NB4 (cell line): ENCODE measurements at regions not wholly inside any gene's neighbourhood (a gene's known extent, or its start where the extent isn't known, plus 50 kb on each side); places are given as distances from the start of the nearest gene placed in this dataset.
A peak's percentile ranks its signal among the peaks of the same experiment; 100 is the strongest.

Source experiments
- DNase-seq: peaks from one replicate; pipeline ENCODE4 v3.0.0; 2010; ENCODE audit warnings: low read depth
- H3K4me3 ChIP-seq: one replicate; pipeline ENCODE4 v1.5.1; 2011; ENCODE audit warnings: mild to moderate bottlenecking, low read depth, low read length, moderate library complexity
- MYC ChIP-seq: IDR thresholded peaks from 2 replicates; pipeline ENCODE4 v1.6.1; 2011; ENCODE audit warnings: low read depth, low read length
- POLR2A ChIP-seq: IDR thresholded peaks from 2 replicates; pipeline ENCODE4 v1.6.1; 2011; ENCODE audit warnings: mild to moderate bottlenecking; ENCODE audit not compliant: insufficient read length; ENCODE audit errors: extremely low read depth
- TF ChIP-seq, protein P1 (sequence below): IDR thresholded peaks from one replicate; pipeline ENCODE4 v1.5.1; 2012; ENCODE audit warnings: low read depth, low read length
- TF ChIP-seq, protein P2 (sequence below): IDR thresholded peaks from 2 replicates; pipeline ENCODE4 v1.6.1; 2011; ENCODE audit warnings: low read depth, low read length

DNA sequence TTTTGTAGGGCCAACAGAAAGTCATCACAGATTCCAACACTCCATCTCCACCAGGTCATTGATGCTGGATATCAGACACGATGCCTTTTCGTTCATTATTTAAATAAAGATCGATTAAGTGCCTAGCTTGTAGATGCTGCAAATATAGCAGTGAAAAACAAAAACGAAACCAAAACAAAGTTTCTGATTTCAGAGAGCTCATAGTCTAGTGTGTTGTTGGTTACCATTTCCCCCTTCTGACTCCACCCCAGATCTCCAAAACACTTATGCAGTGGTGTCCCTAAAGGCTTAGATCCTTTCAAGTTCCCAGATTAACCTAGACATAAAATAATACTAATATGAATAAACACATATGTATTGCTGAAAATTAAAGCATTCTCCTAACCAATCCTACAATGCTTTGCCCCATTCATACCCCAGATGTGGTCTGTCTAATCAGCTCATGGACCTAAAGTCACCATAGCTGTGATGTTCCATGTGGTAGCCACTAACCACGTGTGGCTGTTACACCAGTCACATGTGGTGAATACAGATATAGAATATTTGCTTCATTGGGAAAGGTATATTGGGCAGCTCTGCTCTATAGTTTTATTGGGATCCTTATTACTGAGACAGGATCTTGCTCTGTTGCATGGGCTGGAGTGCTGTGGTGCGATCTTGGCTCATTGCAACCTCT, 787.2 kb downstream of the TDRD15 start:
- no peak overlapping the region for H3K4me3 ChIP-seq
- TF ChIP-seq, protein P1, sequence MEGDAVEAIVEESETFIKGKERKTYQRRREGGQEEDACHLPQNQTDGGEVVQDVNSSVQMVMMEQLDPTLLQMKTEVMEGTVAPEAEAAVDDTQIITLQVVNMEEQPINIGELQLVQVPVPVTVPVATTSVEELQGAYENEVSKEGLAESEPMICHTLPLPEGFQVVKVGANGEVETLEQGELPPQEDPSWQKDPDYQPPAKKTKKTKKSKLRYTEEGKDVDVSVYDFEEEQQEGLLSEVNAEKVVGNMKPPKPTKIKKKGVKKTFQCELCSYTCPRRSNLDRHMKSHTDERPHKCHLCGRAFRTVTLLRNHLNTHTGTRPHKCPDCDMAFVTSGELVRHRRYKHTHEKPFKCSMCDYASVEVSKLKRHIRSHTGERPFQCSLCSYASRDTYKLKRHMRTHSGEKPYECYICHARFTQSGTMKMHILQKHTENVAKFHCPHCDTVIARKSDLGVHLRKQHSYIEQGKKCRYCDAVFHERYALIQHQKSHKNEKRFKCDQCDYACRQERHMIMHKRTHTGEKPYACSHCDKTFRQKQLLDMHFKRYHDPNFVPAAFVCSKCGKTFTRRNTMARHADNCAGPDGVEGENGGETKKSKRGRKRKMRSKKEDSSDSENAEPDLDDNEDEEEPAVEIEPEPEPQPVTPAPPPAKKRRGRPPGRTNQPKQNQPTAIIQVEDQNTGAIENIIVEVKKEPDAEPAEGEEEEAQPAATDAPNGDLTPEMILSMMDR: no peak
- TF ChIP-seq, protein P2, sequence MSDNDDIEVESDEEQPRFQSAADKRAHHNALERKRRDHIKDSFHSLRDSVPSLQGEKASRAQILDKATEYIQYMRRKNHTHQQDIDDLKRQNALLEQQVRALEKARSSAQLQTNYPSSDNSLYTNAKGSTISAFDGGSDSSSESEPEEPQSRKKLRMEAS: no peak
- TF ChIP-seq POLR2A (no peak), MYC (no peak)
- no peak for DNase-seq

DNA sequence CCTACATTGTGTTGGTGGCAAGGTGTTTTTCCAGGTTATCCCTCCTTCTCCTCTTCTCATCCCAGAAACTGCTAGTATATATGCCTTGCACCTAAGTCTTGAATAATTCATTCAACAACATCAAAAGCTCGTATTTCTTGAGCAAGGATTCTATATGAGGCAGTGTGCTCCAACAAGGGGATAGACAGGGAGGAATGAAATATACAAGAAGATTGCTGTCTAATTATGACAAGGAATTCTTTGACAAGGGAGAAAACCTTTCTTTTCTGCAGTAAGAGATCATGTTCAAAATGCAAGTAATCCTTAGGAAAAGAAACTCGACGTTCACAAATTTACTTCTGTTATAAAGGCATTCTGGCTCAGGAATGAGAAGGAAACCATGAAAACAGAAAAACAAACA, 788.6 kb downstream of the TDRD15 start:
- no peak overlapping the region for H3K4me3 ChIP-seq
- no peak for DNase-seq
- TF ChIP-seq POLR2A: no peak
- TF ChIP-seq, protein P1: no peak
- TF ChIP-seq, protein P2: no peak
- TF ChIP-seq MYC: no peak

DNA sequence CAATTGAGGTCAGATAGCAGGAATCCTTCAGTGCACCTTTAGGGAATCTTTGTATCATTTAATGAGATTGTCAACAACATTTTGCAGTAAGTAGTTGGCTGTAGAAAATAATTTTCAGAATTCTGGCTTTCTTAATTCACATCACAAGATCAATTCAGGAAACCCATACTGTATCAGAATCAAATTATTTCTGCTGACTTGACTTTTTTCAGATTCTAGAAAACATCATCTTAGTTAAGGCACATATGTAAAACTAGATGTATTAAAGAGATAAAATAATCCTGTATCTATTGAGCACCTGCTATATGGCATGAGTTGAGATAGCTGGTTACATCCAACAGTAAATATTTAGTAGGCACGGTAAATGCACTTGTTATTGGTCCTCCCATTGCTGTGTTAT, 791.4 kb downstream of the TDRD15 start:
- DNase-seq: no peak
- no peak overlapping the region for H3K4me3 ChIP-seq
- TF ChIP-seq, protein P1: no peak
- TF ChIP-seq MYC (no peak), POLR2A (no peak)
- TF ChIP-seq, protein P2: no peak

DNA sequence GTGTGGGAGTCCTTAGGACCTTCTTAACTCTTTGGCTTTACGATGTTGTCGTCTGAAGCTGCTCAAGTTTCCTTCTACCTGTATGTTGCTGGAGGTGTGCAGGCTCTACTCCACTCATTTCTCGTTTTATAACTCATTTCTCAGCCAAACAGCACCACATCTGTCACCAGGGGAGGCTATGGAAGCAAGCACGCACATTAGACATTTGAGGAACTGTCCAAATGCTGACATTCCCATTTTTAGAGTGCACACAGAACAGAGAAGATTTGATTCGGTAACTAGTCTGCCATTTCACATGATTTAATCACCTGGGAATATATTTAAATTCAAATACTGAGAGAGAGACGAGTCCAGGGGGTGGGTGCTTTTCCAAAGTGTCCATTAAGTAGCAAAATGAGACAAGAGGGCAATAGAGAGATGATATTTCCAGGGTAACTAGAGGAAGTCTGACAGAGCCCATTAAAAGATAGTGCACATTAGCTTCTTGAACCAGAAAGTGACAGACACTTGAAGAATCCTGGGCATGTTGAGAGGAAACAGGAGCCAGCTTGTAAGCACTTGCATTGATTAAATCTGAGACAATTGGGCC, 793.3 kb downstream of the TDRD15 start:
- TF ChIP-seq, protein P1: no peak
- no peak for TF ChIP-seq POLR2A
- TF ChIP-seq MYC: no peak
- TF ChIP-seq, protein P2: no peak
- DNase-seq: peak; percentile 16

DNA sequence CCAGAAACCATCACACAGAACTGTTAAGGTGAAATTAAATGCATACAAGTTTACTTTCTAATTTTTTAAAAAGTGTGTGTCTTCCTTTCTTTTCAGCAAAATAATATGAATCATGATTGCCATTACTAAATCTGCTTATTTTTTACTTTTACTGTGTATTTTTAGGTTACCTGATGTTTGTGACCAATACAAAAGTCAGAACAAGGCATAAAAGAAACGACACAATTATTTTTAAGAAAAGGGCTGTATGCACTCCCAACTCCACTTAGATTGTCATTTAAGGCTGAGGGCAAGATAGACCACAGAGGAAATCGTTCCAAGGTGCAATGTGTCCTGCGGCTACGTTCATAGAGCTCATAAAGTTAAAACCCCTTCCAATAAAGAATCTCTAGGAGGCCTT, 797.0 kb downstream of the TDRD15 start:
- no peak overlapping the region for H3K4me3 ChIP-seq
- TF ChIP-seq MYC: no peak
- no peak for TF ChIP-seq POLR2A
- TF ChIP-seq, protein P2: no peak
- TF ChIP-seq, protein P1: no peak
- DNase-seq: no peak

More for the DNA sequence above, 793.3 kb downstream of the TDRD15 start:
- H3K4me3 ChIP-seq: no peak overlapping the region
